ENCODE measurements at regions not wholly inside any gene's neighbourhood (a gene's known extent, or its start where the extent isn't known, plus 50 kb on each side); places are given as distances from the start of the nearest gene placed in this dataset.

DNA sequence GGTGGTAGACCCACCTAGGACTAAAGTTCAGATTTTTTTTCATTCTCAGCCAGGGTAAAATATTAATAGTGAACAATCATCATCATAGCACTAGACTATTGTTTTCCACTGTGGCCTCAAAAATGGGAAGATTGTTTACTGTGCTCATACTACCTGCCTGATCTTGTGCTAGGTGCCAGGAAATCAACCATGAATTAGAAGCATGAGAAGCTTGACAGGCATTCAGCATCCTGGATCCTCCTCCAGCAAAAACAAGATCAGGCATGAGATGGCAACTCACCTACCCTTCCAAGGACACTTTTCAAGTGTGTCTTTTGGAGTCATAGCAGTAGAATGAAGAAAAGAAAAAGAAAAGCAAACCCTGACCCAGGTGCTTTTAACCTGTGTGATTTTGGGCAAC, 174.2 kb downstream of the CYLD start:
- no peak overlapping the region for H2BK120ac ChIP-seq (replicated peaks; ENCODE audit: low read depth, low read length)
- H3K27ac ChIP-seq (ENCODE audit: low read depth, low read length), result no peak overlapping the region
- no peaks in the 10 kb centered on the region for H3K79me2 ChIP-seq (ENCODE audit: control insufficient read depth in 1 of 2, insufficient read depth in 2 of 2, low read length in 2 of 2)
- no peak for FAIRE-seq
- no peak overlapping the region for H3K4ac ChIP-seq (replicated peaks; ENCODE audit: insufficient read length, low read depth, low read length)
- no peak overlapping the region for H3K4me3 ChIP-seq (ENCODE audit: extremely low read depth in 1 of 4, insufficient read depth in 2 of 4, low read depth in 3 of 4, low read length in 4 of 4)
- no peak overlapping the region for H3K14ac ChIP-seq (ENCODE audit: insufficient read length)
- H3K18ac ChIP-seq (ENCODE audit: extremely low read depth, low read length), result no peak overlapping the region
- H3K9me3 ChIP-seq (ENCODE audit: insufficient read depth in 2 of 2, low read depth in 1 of 2, low read length in 1 of 2), result no peaks in the 10 kb centered on the region
- no peak overlapping the region for H4K5ac ChIP-seq (ENCODE audit: insufficient read length, low read depth, low read length)
- H3K79me1 ChIP-seq (ENCODE audit: low read depth, low read length), result no peaks in the 10 kb centered on the region
- no peak overlapping the region for H3K9ac ChIP-seq (replicated peaks in 1 of 4; ENCODE audit: extremely low read depth in 1 of 4, low read depth in 3 of 4, low read length in 3 of 4)
- no peak overlapping the region for H2BK15ac ChIP-seq (ENCODE audit: low read length)
- H2BK5ac ChIP-seq (ENCODE audit: low read depth, low read length), result no peak overlapping the region
- H2AFZ ChIP-seq (ENCODE audit: low read length), result no peak overlapping the region
- no peak overlapping the region for H2BK20ac ChIP-seq (ENCODE audit: low read length)
- POLR2A ChIA-PET (ENCODE audit: partially characterized antibody), result no interaction called here
- CTCF ChIA-PET (ENCODE audit: partially characterized antibody), result no interaction called here
- no peak overlapping the region for H3K4me2 ChIP-seq (ENCODE audit: insufficient read depth in 1 of 2, low read depth in 2 of 2, low read length in 2 of 2)
- H3K4me1 ChIP-seq (replicated peaks in 1 of 4; ENCODE audit: control insufficient read depth in 3 of 4, insufficient read depth in 4 of 4, low read length in 3 of 4), result no peaks in the 10 kb centered on the region
- no peaks in the 10 kb centered on the region for H3K36me3 ChIP-seq (ENCODE audit: control insufficient read depth in 2 of 4, insufficient read depth in 4 of 4, low read length in 3 of 4)
- H3K27me3 ChIP-seq (replicated peaks in 1 of 4; ENCODE audit: control insufficient read depth in 3 of 4, extremely low read depth in 1 of 4, insufficient read depth in 3 of 4, low read length in 3 of 4), result 0 out of 7 replicates have a peak, but pooled peaks cover 0 to 3% (median 0%) of the 10 kb centered on the region in 4 experiments
- no peaks in the 10 kb centered on the region for H3K23me2 ChIP-seq (ENCODE audit: low read depth, low read length)
- no peak overlapping the region for H2AK5ac ChIP-seq (ENCODE audit: low read depth, low read length)
- no peak overlapping the region for H2BK12ac ChIP-seq (ENCODE audit: low read depth, low read length)
- no peak overlapping the region for H3K56ac ChIP-seq (replicated peaks; ENCODE audit: insufficient read length, low read depth, low read length)
- TF ChIP-seq GABPA (IDR thresholded peaks at IDR 0.05; ENCODE audit: borderline replicate concordance, insufficient read depth, low read length) (no peak), YY1 (IDR thresholded peaks at IDR 0.05; ENCODE audit: low read depth, low read length) (no peak), KDM4A (IDR thresholded peaks at IDR 0.05; ENCODE audit: low read depth, low read length, severe bottlenecking) (no peak), ASH2L (IDR thresholded peaks at IDR 0.05; ENCODE audit: low read length) (no peak), RFX5 (IDR thresholded peaks at IDR 0.05; ENCODE audit: borderline replicate concordance, low read depth, low read length) (no peak), JUND (IDR thresholded peaks at IDR 0.05; ENCODE audit: low read length) (no peak), BACH1 (IDR thresholded peaks at IDR 0.05; ENCODE audit: low read length) (no peak), CBX8 (IDR thresholded peaks at IDR 0.05; ENCODE audit: borderline replicate concordance, low read depth, low read length) (no peak), TBP (IDR thresholded peaks at IDR 0.05; ENCODE audit: low read depth, low read length) (no peak), SAP30 (IDR thresholded peaks at IDR 0.05; ENCODE audit: insufficient read depth, insufficient replicate concordance, low read length) (no peak), EP300 (IDR thresholded peaks at IDR 0.05; ENCODE audit: borderline replicate concordance in 1 of 2, low read depth in 2 of 2, low read length in 2 of 2) (no peak), TEAD4 (IDR thresholded peaks at IDR 0.05; ENCODE audit: low read depth, low read length) (no peak)
- TF ChIP-seq, protein P1, sequence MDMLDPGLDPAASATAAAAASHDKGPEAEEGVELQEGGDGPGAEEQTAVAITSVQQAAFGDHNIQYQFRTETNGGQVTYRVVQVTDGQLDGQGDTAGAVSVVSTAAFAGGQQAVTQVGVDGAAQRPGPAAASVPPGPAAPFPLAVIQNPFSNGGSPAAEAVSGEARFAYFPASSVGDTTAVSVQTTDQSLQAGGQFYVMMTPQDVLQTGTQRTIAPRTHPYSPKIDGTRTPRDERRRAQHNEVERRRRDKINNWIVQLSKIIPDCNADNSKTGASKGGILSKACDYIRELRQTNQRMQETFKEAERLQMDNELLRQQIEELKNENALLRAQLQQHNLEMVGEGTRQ (IDR thresholded peaks at IDR 0.05; ENCODE audit: low read length), result no peak
- no peak overlapping the region for H4K91ac ChIP-seq (replicated peaks; ENCODE audit: insufficient read length, low read length)
- no peaks in the 10 kb centered on the region for H4K20me1 ChIP-seq (replicated peaks in 1 of 2; ENCODE audit: control insufficient read depth in 1 of 2, insufficient read depth in 2 of 2, low read length in 2 of 2)
- H3K23ac ChIP-seq (ENCODE audit: insufficient read length), result no peak overlapping the region
- DNase-seq (ENCODE audit: low read depth in 1 of 2, low spot score in 2 of 2), result no peak
- no peak overlapping the region for H4K8ac ChIP-seq (ENCODE audit: extremely low read depth, insufficient read depth, low read length)
